Choroid plexus epithelial cell (primary cell): ENCODE measurements at regions not wholly inside any gene's neighbourhood (a gene's known extent, or its start where the extent isn't known, plus 50 kb on each side); places are given as distances from the start of the nearest gene placed in this dataset.

Experiments used
- DNase-seq: peaks from one replicate; pipeline ENCODE4 v3.0.0-alpha.2; 2010; ENCODE audit warnings: low read depth
- H3K4me3 ChIP-seq: 2 replicates; pipeline ENCODE4 v1.5.1; 2011; ENCODE audit warnings: low read depth, mild to moderate bottlenecking, control low read depth, low read length, moderate library complexity
- CTCF ChIP-seq: conservative IDR thresholded peaks from 2 replicates; pipeline ENCODE4 v1.5.1; 2011; ENCODE audit warnings: low read depth, mild to moderate bottlenecking, control low read depth, inconsistent platforms, low read length, moderate library complexity

- no peak for TF ChIP-seq CTCF
- peak; percentile 0 for DNase-seq
- no peak overlapping the region for H3K4me3 ChIP-seq
Observed at GRCh38 chr9:119094086-119094485, 275.1 kb downstream of the BRINP1 start.

GRCh38 chr9:119095072-119095471 lies 274.2 kb downstream of the BRINP1 start:
- TF ChIP-seq CTCF: no peak
- DNase-seq: no peak

GRCh38 chr9:119101048-119101447 lies 268.2 kb downstream of the BRINP1 start:
- DNase-seq: no peak
- H3K4me3 ChIP-seq: no peak overlapping the region
- TF ChIP-seq CTCF: no peak

More at GRCh38 chr9:119095072-119095471, 274.2 kb downstream of the BRINP1 start:
- H3K4me3 ChIP-seq: no peak overlapping the region

GRCh38 chr9:119114681-119115080 lies 254.6 kb downstream of the BRINP1 start:
- DNase-seq: no peak
- no peak overlapping the region for H3K4me3 ChIP-seq
- no peak for TF ChIP-seq CTCF
